HG03066 (cell line): ENCODE measurements at regions not wholly inside any gene's neighbourhood (a gene's known extent, or its start where the extent isn't known, plus 50 kb on each side); places are given as distances from the start of the nearest gene placed in this dataset.

Experiments used
- ATAC-seq: cut with Tn5 transposase; IDR thresholded peaks from one replicate; pipeline ENCODE4 v1.9.1; 2021; ENCODE audit warnings: low read depth; ENCODE audit not compliant: unreplicated experiment

- no peak for ATAC-seq
Measured at GRCh38 chr20:6942266-6942665, 174.8 kb downstream of the BMP2 start.

GRCh38 chr20:6944292-6944691 lies 176.8 kb downstream of the BMP2 start:
- no peak for ATAC-seq

- ATAC-seq = no peak
Measured at GRCh38 chr20:6953611-6954010, 186.1 kb downstream of the BMP2 start.

- no peak for ATAC-seq
Measured at GRCh38 chr20:6954219-6954618, 186.7 kb downstream of the BMP2 start.

GRCh38 chr20:6956056-6956455 lies 188.6 kb downstream of the BMP2 start:
- no peak for ATAC-seq

- no peak for ATAC-seq
Measured at GRCh38 chr20:6956574-6956973, 189.1 kb downstream of the BMP2 start.

- no peak for ATAC-seq
Measured at GRCh38 chr20:6959900-6960312, 192.4 kb downstream of the BMP2 start.

- ATAC-seq = no peak
Measured at GRCh38 chr20:6966721-6967120, 199.2 kb downstream of the BMP2 start.

- ATAC-seq = no peak
Measured at GRCh38 chr20:6974838-6975237, 207.4 kb downstream of the BMP2 start.

GRCh38 chr20:6975311-6975710 lies 207.8 kb downstream of the BMP2 start:
- ATAC-seq = no peak

- ATAC-seq = no peak
Measured at GRCh38 chr20:6976106-6976900, 208.8 kb downstream of the BMP2 start.

- no peak for ATAC-seq
Measured at GRCh38 chr20:6979621-6980020, 212.1 kb downstream of the BMP2 start.

GRCh38 chr20:6993011-6993410 lies 225.5 kb downstream of the BMP2 start:
- ATAC-seq = no peak

GRCh38 chr20:6993511-6993910 lies 226.0 kb downstream of the BMP2 start:
- no peak for ATAC-seq

- ATAC-seq = no peak
Measured at GRCh38 chr20:6994452-6994851, 227.0 kb downstream of the BMP2 start.

GRCh38 chr20:6998909-6999308 lies 231.4 kb downstream of the BMP2 start:
- ATAC-seq = no peak

GRCh38 chr20:6999381-6999780 lies 231.9 kb downstream of the BMP2 start:
- ATAC-seq = no peak

- no peak for ATAC-seq
Measured at GRCh38 chr20:7003598-7003997, 236.1 kb downstream of the BMP2 start.

GRCh38 chr20:7004801-7005200 lies 237.3 kb downstream of the BMP2 start:
- no peak for ATAC-seq

- ATAC-seq = no peak
Measured at GRCh38 chr20:7010527-7010926, 243.0 kb downstream of the BMP2 start.

- no peak for ATAC-seq
Measured at GRCh38 chr20:7015257-7015656, 247.8 kb downstream of the BMP2 start.

GRCh38 chr20:7022597-7022996 lies 255.1 kb downstream of the BMP2 start:
- ATAC-seq = no peak

GRCh38 chr20:7025635-7026034 lies 258.1 kb downstream of the BMP2 start:
- no peak for ATAC-seq
